OCI-LY3 (cell line): ENCODE measurements at regions not wholly inside any gene's neighbourhood (a gene's known extent, or its start where the extent isn't known, plus 50 kb on each side); places are given as distances from the start of the nearest gene placed in this dataset.

Experiments used
- CTCF ChIP-seq: fragments of 200-600, 300-600 bp; sonication (generic); IDR thresholded peaks from 2 replicates; pipeline ENCODE4 v1.5.1; 2014; ENCODE audit warnings: antibody characterized with exemption, low read length, low read depth
- EZH2phosphoT487 ChIP-seq: fragments of 200-600 bp; shearing (Covaris generic); IDR thresholded peaks from 2 replicates; pipeline ENCODE4 v1.6.1; 2018; ENCODE audit warnings: antibody characterized with exemption, mixed run types, low read depth

GRCh38 chr3:83894223-83894622 is 1064.6 kb upstream of the CADM2 start:
- TF ChIP-seq CTCF: no peak
- TF ChIP-seq EZH2phosphoT487: no peak
